ENCODE measurements at regions not wholly inside any gene's neighbourhood (a gene's known extent, or its start where the extent isn't known, plus 50 kb on each side); places are given as distances from the start of the nearest gene placed in this dataset.

DNA sequence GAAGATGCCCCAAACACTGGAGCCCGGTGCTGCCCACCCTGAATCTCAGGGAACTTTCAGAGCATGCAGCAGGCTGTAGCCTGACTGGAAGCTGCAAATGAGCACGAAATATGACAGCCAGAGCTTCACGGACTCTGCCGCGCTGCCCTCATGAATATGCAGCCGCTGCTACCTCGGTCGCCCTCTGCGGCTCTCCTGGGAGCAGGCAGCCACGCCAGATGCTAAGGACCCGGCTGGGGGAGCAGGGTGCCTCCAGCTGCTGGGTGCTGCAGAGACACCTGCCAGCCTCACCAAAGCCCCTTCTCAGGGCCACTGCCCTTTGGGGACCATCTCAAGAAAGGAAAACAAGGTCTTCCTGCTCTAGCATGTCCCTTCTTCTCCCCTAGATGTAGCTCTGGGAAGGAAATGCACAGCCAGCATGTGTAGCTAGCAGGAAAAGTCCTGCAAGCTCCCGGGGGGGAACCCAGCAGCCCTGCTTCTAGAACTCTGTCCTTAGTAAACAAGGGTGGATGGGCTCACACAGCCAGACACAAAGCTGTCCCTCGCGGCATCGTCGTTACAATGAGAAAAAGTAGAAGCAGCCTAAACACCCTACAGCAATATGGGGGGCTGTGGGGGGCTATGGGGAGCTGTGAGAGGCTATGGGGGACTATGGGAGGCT is 56.8 kb upstream of the OLFM1 start:
- ChIA-PET POLR2A (interaction anchor here (0.6 to 1.1 kb wide), 2 partner anchors 11 to 249 kb away, joined by 3 to 4 read pairs; no protein-coding TSS in a partner anchor), CTCF (ENCODE audit: low intra/inter-chr PET ratio) (no interaction called here)
- H2AFZ ChIP-seq (ENCODE audit: low read depth, low read length) = no peak overlapping the region
- no peaks in the 10 kb centered on the region for H3K79me2 ChIP-seq (ENCODE audit: control insufficient read depth, insufficient read depth, low read length)
- H3K27ac ChIP-seq (ENCODE audit: extremely low read depth, low read depth, low read length) = no peak overlapping the region
- peaks cover 0 to 13% of the 10 kb centered on the region in 2 experiments; a peak in 1 of 5 replicates for H3K27me3 ChIP-seq (ENCODE audit: control insufficient read depth in 2 of 2, insufficient read depth in 2 of 2, low read length in 2 of 2)
- ATAC-seq (no peak), FAIRE-seq (no peak), DNase-seq (ENCODE audit: extremely low read depth in 1 of 4, low spot score in 3 of 4) (no peak)
- H3K4me2 ChIP-seq (ENCODE audit: insufficient read depth, low read length) = no peak overlapping the region
- no peaks in the 10 kb centered on the region for H3K9me1 ChIP-seq (ENCODE audit: control insufficient read depth, insufficient read depth, low read length)
- H3K9ac ChIP-seq (ENCODE audit: insufficient read depth in 1 of 2, low read depth in 2 of 2, low read length in 2 of 2) = no peak overlapping the region
- no peaks in the 10 kb centered on the region for H3K9me3 ChIP-seq (replicated peaks; ENCODE audit: control insufficient read depth, insufficient read depth, low read depth, low read length)
- intact Hi-C loops (cut with micrococcal nuclease) (no loop called here), in situ Hi-C loops (cut with MboI) (no loop called here)
- no peaks in the 10 kb centered on the region for H4K20me1 ChIP-seq (replicated peaks; ENCODE audit: control insufficient read depth, insufficient read depth, low read length)
- BruUV-seq (replicated peaks) = no TSS peak
- no peak for TF ChIP-seq ZNF347 (CRISPR knock-in tag; IDR thresholded peaks at IDR 0.05; ENCODE audit: low read depth)
- TF ChIP-seq BRD4 (IDR thresholded peaks at IDR 0.05) = no peak
- TF ChIP-seq, protein P1, sequence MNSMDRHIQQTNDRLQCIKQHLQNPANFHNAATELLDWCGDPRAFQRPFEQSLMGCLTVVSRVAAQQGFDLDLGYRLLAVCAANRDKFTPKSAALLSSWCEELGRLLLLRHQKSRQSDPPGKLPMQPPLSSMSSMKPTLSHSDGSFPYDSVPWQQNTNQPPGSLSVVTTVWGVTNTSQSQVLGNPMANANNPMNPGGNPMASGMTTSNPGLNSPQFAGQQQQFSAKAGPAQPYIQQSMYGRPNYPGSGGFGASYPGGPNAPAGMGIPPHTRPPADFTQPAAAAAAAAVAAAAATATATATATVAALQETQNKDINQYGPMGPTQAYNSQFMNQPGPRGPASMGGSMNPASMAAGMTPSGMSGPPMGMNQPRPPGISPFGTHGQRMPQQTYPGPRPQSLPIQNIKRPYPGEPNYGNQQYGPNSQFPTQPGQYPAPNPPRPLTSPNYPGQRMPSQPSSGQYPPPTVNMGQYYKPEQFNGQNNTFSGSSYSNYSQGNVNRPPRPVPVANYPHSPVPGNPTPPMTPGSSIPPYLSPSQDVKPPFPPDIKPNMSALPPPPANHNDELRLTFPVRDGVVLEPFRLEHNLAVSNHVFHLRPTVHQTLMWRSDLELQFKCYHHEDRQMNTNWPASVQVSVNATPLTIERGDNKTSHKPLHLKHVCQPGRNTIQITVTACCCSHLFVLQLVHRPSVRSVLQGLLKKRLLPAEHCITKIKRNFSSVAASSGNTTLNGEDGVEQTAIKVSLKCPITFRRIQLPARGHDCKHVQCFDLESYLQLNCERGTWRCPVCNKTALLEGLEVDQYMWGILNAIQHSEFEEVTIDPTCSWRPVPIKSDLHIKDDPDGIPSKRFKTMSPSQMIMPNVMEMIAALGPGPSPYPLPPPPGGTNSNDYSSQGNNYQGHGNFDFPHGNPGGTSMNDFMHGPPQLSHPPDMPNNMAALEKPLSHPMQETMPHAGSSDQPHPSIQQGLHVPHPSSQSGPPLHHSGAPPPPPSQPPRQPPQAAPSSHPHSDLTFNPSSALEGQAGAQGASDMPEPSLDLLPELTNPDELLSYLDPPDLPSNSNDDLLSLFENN (IDR thresholded peaks at IDR 0.05; ENCODE audit: low read depth in 2 of 2, low read length in 2 of 2) = no peak
- no peak for TF ChIP-seq ZNF778 (CRISPR knock-in tag; IDR thresholded peaks at IDR 0.05)
- no peak for TF ChIP-seq CHD1 (IDR thresholded peaks at IDR 0.05; ENCODE audit: low read length)
- TF ChIP-seq, protein P2, sequence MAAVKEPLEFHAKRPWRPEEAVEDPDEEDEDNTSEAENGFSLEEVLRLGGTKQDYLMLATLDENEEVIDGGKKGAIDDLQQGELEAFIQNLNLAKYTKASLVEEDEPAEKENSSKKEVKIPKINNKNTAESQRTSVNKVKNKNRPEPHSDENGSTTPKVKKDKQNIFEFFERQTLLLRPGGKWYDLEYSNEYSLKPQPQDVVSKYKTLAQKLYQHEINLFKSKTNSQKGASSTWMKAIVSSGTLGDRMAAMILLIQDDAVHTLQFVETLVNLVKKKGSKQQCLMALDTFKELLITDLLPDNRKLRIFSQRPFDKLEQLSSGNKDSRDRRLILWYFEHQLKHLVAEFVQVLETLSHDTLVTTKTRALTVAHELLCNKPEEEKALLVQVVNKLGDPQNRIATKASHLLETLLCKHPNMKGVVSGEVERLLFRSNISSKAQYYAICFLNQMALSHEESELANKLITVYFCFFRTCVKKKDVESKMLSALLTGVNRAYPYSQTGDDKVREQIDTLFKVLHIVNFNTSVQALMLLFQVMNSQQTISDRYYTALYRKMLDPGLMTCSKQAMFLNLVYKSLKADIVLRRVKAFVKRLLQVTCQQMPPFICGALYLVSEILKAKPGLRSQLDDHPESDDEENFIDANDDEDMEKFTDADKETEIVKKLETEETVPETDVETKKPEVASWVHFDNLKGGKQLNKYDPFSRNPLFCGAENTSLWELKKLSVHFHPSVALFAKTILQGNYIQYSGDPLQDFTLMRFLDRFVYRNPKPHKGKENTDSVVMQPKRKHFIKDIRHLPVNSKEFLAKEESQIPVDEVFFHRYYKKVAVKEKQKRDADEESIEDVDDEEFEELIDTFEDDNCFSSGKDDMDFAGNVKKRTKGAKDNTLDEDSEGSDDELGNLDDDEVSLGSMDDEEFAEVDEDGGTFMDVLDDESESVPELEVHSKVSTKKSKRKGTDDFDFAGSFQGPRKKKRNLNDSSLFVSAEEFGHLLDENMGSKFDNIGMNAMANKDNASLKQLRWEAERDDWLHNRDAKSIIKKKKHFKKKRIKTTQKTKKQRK (IDR thresholded peaks at IDR 0.05; ENCODE audit: borderline replicate concordance, low read depth, low read length) = no peak
- TF ChIP-seq VEZF1 (CRISPR knock-in tag; IDR thresholded peaks at IDR 0.05) = no peak
- TF ChIP-seq ELF2 (CRISPR knock-in tag; IDR thresholded peaks at IDR 0.05) = no peak
- TF ChIP-seq CTCF (IDR thresholded peaks at IDR 0.05 in 2 of 3, conservative IDR thresholded peaks at IDR 0.05 in 1 of 3; ENCODE audit: insufficient read depth in 2 of 3, low read depth in 1 of 3, low read length in 3 of 3) = 0 out of 6 replicates have a peak, but pooled peaks of 1 of the 3 experiments have one; percentile 4
- 0% methylated on average over 15 of the region's 16 CpGs for WGBS (ENCODE audit: insufficient coverage, low coverage, missing lambda C conversion rate)
- H3K36me3 ChIP-seq (ENCODE audit: control insufficient read depth, insufficient read depth, low read length) = no peaks in the 10 kb centered on the region
- no peak overlapping the region for H3K4me3 ChIP-seq
- no peaks in the 10 kb centered on the region for H3K4me1 ChIP-seq (replicated peaks in 1 of 2; ENCODE audit: control insufficient read depth in 2 of 2, insufficient read depth in 2 of 2, low read length in 2 of 2)
